Activated naive CD8-positive, alpha-beta T cell (primary cell): ENCODE measurements at regions not wholly inside any gene's neighbourhood (a gene's known extent, or its start where the extent isn't known, plus 50 kb on each side); places are given as distances from the start of the nearest gene placed in this dataset.
"Not testable (repeated sequence)": the region's sequence is repeated elsewhere in the genome, so short reads cannot be mapped to it uniquely, and the experiment has no call there.

ENCODE experiments used
- H3K27ac Mint-ChIP-seq: one replicate; pipeline ENCODE4 v1.8.0; 2021; ENCODE audit warnings: mixed read lengths
- H3K27me3 Mint-ChIP-seq: one replicate; pipeline ENCODE4 v1.8.0; 2021; ENCODE audit warnings: mixed read lengths
- H3K36me3 Mint-ChIP-seq: one replicate; pipeline ENCODE4 v1.8.0; 2021; ENCODE audit warnings: mixed read lengths
- H3K4me1 Mint-ChIP-seq: one replicate; pipeline ENCODE4 v1.8.0; 2021; ENCODE audit warnings: low read depth, mixed read lengths
- H3K4me3 Mint-ChIP-seq: one replicate; pipeline ENCODE4 v1.8.0; 2021; ENCODE audit warnings: mild to moderate bottlenecking, mixed read lengths
- H3K9me3 Mint-ChIP-seq: one replicate; pipeline ENCODE4 v1.8.0; 2021; ENCODE audit warnings: low read depth, mixed read lengths

- no peaks in the 10 kb centered on the region for H3K9me3 Mint-ChIP-seq
- H3K36me3 Mint-ChIP-seq = peaks cover 6% of the 10 kb centered on the region
- H3K4me3 Mint-ChIP-seq = no peak overlapping the region
- no peak overlapping the region for H3K27ac Mint-ChIP-seq
- peaks cover 2% of the 10 kb centered on the region for H3K27me3 Mint-ChIP-seq
- H3K4me1 Mint-ChIP-seq = peaks cover 17% of the 10 kb centered on the region
These were observed 76.0 kb upstream of the PICALM start for GRCh38 chr11:86144846-86145245.

DNA sequence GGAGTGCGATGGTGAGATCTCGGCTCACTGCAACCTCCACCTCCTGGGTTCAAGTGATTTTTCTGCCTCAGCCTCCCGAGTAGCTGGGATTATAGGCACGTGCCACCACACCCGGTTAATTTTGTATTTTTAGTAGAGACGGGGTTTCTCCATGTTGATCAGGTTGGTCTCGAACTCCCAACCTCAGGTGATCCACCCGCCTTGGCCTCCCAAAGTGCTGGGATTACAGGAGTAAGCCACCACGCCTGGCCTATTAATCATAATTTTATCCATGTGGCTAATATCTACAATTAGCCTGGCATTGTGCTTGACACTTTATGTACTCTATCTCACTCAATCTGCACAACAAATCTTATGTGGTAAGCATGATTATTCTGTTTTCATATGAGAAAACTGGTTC is 75.2 kb upstream of the PICALM start:
- peaks cover 22% of the 10 kb centered on the region for H3K4me1 Mint-ChIP-seq
- not testable (repeated sequence) for H3K4me3 Mint-ChIP-seq

DNA sequence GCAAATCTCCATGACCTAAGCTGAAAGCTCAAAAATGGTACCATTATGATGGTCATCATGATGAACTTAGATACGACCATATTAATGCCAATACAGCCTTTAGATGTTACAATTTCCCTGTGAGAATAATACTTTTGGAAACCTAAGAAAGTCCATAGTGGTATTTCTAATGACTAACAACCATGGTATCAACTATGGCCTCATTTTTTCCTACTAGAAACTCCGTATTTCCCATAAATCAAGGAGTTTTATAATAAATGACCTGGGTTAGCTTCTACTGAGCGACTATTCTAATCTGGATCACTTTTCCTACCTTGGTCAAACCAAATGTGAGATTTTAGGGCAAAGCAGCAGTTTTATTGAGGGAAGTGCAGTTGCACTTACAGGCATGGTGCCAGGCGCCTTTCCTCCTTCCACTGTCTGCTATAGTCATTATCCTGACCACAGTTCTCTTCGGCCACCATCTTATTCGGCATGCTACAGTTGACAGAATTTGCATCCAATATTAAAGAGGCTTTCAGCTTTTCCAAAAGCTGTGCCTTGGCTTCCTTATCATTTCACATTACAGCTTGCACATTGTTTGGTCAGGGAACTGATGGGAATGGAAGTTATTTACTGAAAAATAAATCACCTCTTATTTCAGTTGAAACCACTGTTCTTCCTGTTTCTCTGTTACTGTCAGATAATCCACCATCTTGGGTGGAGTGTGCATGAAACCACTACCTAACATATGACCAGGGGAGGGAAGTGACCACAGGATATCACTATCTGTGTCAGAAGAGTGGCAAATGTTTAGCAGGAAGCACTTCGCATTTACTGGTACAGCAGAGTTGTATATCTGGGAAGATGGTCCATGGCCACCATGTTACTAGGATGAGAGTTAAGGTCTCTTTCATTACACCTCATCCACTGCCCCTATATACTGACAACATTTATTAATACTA is 74.5 kb upstream of the PICALM start:
- H3K9me3 Mint-ChIP-seq = no peaks in the 10 kb centered on the region
- H3K36me3 Mint-ChIP-seq = peaks cover 6% of the 10 kb centered on the region
- peaks cover 29% of the 10 kb centered on the region for H3K4me1 Mint-ChIP-seq
- no peak overlapping the region for H3K27ac Mint-ChIP-seq
- peaks cover 2% of the 10 kb centered on the region for H3K27me3 Mint-ChIP-seq
- H3K4me3 Mint-ChIP-seq = no peak overlapping the region

More for the DNA sequence above, 75.2 kb upstream of the PICALM start:
- not testable (repeated sequence) for H3K9me3 Mint-ChIP-seq, H3K27ac Mint-ChIP-seq, H3K27me3 Mint-ChIP-seq, H3K36me3 Mint-ChIP-seq

GRCh38 chr11:86142170-86142569 is 73.3 kb upstream of the PICALM start:
- H3K27me3 Mint-ChIP-seq = no peaks in the 10 kb centered on the region
- no peak overlapping the region for H3K4me3 Mint-ChIP-seq
- peaks cover 3% of the 10 kb centered on the region for H3K36me3 Mint-ChIP-seq
- peaks cover 30% of the 10 kb centered on the region for H3K4me1 Mint-ChIP-seq
- H3K9me3 Mint-ChIP-seq = no peaks in the 10 kb centered on the region
- no peak overlapping the region for H3K27ac Mint-ChIP-seq

DNA sequence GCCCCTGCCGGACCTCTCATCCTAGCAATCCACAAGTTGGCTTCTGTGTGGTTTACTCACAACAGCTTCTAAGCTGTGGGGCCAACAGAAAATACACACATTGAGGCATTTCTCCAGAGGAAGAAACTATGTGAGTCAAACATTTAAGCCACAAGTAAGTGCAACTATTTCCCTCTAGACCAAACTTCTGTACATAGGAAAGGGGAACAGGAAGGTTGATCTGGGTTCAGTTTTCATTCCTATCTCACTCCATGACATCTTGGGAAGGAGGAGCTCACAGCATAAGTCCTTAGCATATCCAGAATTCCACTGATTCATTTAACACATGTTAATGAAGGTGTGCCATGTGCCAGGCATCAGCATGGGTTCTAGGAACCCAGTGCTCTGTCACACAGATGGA is 72.8 kb upstream of the PICALM start:
- Mint-ChIP-seq H3K36me3 (peaks cover 3% of the 10 kb centered on the region), H3K27ac (peak overlapping the region; percentile 36), H3K4me3 (no peak overlapping the region), H3K4me1 (peaks cover 30% of the 10 kb centered on the region), H3K27me3 (no peaks in the 10 kb centered on the region), H3K9me3 (no peaks in the 10 kb centered on the region)

DNA sequence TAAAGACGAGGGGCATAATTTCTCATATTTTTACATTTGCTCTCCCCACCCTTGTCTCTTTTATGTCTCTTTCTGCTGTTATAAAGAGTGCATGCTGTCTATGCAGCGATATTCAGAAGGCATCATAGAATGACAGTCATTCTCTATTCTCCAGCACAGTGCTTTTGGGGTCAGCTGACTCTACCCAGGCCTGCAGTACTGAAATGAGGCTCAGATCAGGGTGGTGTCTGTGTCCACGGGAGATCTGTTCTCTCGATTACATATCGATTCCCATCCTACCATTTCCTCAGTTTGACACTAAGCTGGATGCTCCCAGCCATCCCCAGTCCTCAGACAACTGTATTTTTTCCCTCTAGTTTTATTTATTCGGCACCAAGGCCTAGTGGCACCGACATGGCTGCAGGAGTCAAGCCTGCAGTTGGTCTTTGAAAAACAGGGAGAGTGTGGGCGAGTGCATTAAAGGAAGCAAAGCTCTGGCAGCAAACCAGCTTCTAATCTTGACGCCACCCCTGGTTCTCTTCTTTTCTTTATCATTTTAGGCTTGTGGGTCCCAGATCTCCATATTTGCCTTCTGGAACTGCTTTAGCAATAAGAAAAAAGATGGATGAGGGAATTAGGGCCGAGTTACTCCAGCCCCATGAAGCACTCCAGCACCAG is 71.6 kb upstream of the PICALM start:
- no peaks in the 10 kb centered on the region for H3K27me3 Mint-ChIP-seq
- peaks cover 3% of the 10 kb centered on the region for H3K36me3 Mint-ChIP-seq
- no peaks in the 10 kb centered on the region for H3K9me3 Mint-ChIP-seq
- peaks cover 30% of the 10 kb centered on the region for H3K4me1 Mint-ChIP-seq
- H3K4me3 Mint-ChIP-seq = no peak overlapping the region
- peak overlapping the region; percentile 67 for H3K27ac Mint-ChIP-seq

DNA sequence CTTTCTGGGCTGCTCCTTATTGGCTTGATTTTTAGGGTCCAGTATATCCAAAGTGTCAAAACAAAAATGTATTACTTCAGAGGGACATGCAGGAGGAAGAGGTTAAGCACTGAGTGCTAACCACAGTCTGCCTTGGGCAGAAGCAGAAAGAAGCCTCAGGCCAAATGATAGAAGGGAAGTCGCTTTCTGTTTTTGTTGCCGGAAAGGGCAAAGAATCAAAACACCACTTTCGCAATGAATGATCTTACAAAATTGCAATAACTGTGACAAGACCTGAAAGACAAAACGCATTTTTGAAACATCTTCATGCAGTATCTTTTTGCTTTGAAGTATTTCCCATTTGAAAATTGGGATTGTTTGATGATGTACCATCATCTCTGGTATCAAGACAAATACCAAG is 70.1 kb upstream of the PICALM start:
- no peaks in the 10 kb centered on the region for H3K27me3 Mint-ChIP-seq
- H3K4me1 Mint-ChIP-seq = peaks cover 30% of the 10 kb centered on the region
- peak overlapping the region; percentile 18 for H3K27ac Mint-ChIP-seq
- H3K36me3 Mint-ChIP-seq = peaks cover 3% of the 10 kb centered on the region
- H3K9me3 Mint-ChIP-seq = no peaks in the 10 kb centered on the region
- peak overlapping the region; percentile 11 for H3K4me3 Mint-ChIP-seq

GRCh38 chr11:86136538-86136937 is 67.7 kb upstream of the PICALM start:
- Mint-ChIP-seq H3K4me3 (no peak overlapping the region), H3K36me3 (no peaks in the 10 kb centered on the region), H3K27me3 (no peaks in the 10 kb centered on the region), H3K4me1 (peaks cover 21% of the 10 kb centered on the region), H3K27ac (peak overlapping the region; percentile 7), H3K9me3 (no peaks in the 10 kb centered on the region)

- Mint-ChIP-seq H3K4me3 (no peak overlapping the region), H3K36me3 (no peaks in the 10 kb centered on the region), H3K9me3 (no peaks in the 10 kb centered on the region), H3K27me3 (no peaks in the 10 kb centered on the region), H3K4me1 (peaks cover 15% of the 10 kb centered on the region), H3K27ac (no peak overlapping the region)
These were observed 66.4 kb upstream of the PICALM start for GRCh38 chr11:86135319-86135714.

DNA sequence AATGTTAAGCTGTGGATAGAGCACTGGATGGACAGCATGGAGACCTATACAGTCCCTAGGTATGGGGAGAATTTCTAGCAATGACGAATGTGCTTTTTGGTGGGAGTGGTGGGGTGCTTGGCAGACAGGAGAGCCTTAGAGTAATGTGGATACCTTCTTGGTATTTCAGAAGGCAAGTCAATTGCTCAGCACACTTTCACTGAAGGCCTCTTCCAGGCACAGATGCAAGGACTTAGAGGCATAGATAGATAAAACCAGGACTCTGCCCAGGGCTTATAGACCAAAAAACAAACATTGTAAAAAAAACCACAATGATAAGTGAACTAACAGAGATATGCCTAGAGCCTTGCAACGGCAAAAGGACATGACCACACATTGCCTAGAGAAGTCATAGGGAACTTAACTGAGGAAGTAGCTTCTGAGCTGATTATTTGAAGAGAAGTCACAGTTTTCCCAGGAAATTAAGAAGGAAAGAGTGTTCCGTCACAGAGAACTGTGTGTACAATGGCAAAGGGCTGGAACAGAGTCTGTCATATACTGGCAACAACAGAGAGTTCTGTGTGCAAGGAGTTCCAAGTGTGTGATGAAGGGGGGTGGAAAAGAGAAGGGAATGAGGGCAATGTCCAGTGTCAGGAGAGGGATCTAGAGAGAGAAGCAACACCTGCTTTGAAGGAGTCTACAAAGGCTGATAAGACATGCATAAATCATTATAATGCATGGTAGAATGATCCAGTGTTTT is 65.9 kb upstream of the PICALM start:
- H3K27ac Mint-ChIP-seq = no peak overlapping the region
- H3K4me1 Mint-ChIP-seq = peaks cover 14% of the 10 kb centered on the region
- H3K27me3 Mint-ChIP-seq = no peaks in the 10 kb centered on the region
- H3K9me3 Mint-ChIP-seq = no peaks in the 10 kb centered on the region
- H3K4me3 Mint-ChIP-seq = no peak overlapping the region
- H3K36me3 Mint-ChIP-seq = no peaks in the 10 kb centered on the region

- H3K27ac Mint-ChIP-seq = no peak overlapping the region
- H3K9me3 Mint-ChIP-seq = no peaks in the 10 kb centered on the region
- H3K27me3 Mint-ChIP-seq = no peaks in the 10 kb centered on the region
- no peaks in the 10 kb centered on the region for H3K4me1 Mint-ChIP-seq
- peaks cover 2% of the 10 kb centered on the region for H3K36me3 Mint-ChIP-seq
- H3K4me3 Mint-ChIP-seq = no peak overlapping the region
These were observed 63.9 kb upstream of the PICALM start for GRCh38 chr11:86132667-86133249.

- no peaks in the 10 kb centered on the region for H3K4me1 Mint-ChIP-seq
- H3K36me3 Mint-ChIP-seq = peaks cover 2% of the 10 kb centered on the region
- H3K27me3 Mint-ChIP-seq = no peaks in the 10 kb centered on the region
- no peaks in the 10 kb centered on the region for H3K9me3 Mint-ChIP-seq
- no peak overlapping the region for H3K4me3 Mint-ChIP-seq
- no peak overlapping the region for H3K27ac Mint-ChIP-seq
These were observed 61.1 kb upstream of the PICALM start for GRCh38 chr11:86129740-86130540.

- Mint-ChIP-seq H3K4me1 (peaks cover 7% of the 10 kb centered on the region), H3K27ac (no peak overlapping the region), H3K4me3 (no peak overlapping the region), H3K36me3 (peaks cover 2% of the 10 kb centered on the region), H3K27me3 (no peaks in the 10 kb centered on the region), H3K9me3 (no peaks in the 10 kb centered on the region)
These were observed 60.0 kb upstream of the PICALM start for GRCh38 chr11:86128914-86129313.

GRCh38 chr11:86126862-86127261 is 58.0 kb upstream of the PICALM start:
- no peak overlapping the region for H3K4me3 Mint-ChIP-seq
- H3K27ac Mint-ChIP-seq = no peak overlapping the region
- H3K9me3 Mint-ChIP-seq = no peaks in the 10 kb centered on the region
- H3K27me3 Mint-ChIP-seq = peaks cover 2% of the 10 kb centered on the region
- H3K36me3 Mint-ChIP-seq = peaks cover 2% of the 10 kb centered on the region
- peaks cover 7% of the 10 kb centered on the region for H3K4me1 Mint-ChIP-seq
